OCI-LY7 (cell line): ENCODE measurements at regions not wholly inside any gene's neighbourhood (a gene's known extent, or its start where the extent isn't known, plus 50 kb on each side); places are given as distances from the start of the nearest gene placed in this dataset.

Source experiments
- BruUV-seq: library from RNA; stranded (reverse); fragments of 400-500 nt; replicated peaks from 2 replicates; lab custom pipeline; 2021; lab: Mats Ljungman, UMichigan
- CTCF ChIA-PET: fragments of 300-600 bp; sonication (Branson Sonifier 250); formaldehyde crosslinking; loops from one replicate; lab custom pipeline; 2022; ENCODE audit warnings: antibody characterized with exemption; ENCODE audit not compliant: unreplicated experiment; lab: Charles Lee
- POLR2A ChIA-PET: fragments of 300-600 bp; sonication (Branson Sonifier 250); formaldehyde crosslinking; loops from one replicate; lab custom pipeline; 2022; ENCODE audit warnings: antibody characterized with exemption; lab: Charles Lee
- DNase-seq: peaks from one replicate; pipeline ENCODE4 v3.0.0-alpha.2; 2015; ENCODE audit warnings: low spot score
- H2AFZ ChIP-seq: fragments of 200-600 bp; sonication (generic), shearing (Covaris generic); 2 replicates; pipeline ENCODE4 v1.6.1; 2014; ENCODE audit warnings: mild to moderate bottlenecking, antibody characterized with exemption, low read length, moderate library complexity
- H3K27ac ChIP-seq: fragments of 200-600 bp; sonication (generic); 2 replicates; pipeline ENCODE4 v1.5.1; 2014; ENCODE audit warnings: mixed run types, low read depth, mild to moderate bottlenecking, moderate library complexity, low read length, inconsistent platforms; ENCODE audit not compliant: poor library complexity, severe bottlenecking
- H3K36me3 ChIP-seq: fragments of 200-600 bp; sonication (generic); 2 replicates; pipeline ENCODE4 v1.6.1; 2014; ENCODE audit warnings: mild to moderate bottlenecking, antibody characterized with exemption, low read length, moderate library complexity, mixed read lengths; ENCODE audit not compliant: insufficient read depth
- H3K4me1 ChIP-seq: fragments of 200-600 bp; sonication (generic); 2 replicates; pipeline ENCODE4 v1.5.1; 2014; ENCODE audit warnings: mild to moderate bottlenecking, low read length; ENCODE audit not compliant: insufficient read depth, poor library complexity, severe bottlenecking
- H3K4me2 ChIP-seq: fragments of 200-600 bp; sonication (generic); 2 replicates; pipeline ENCODE4 v1.6.1; 2014; ENCODE audit warnings: mild to moderate bottlenecking, low read length
- H3K4me3 ChIP-seq: fragments of 200-600 bp; sonication (generic); 2 replicates; pipeline ENCODE4 v1.5.1; 2014; ENCODE audit warnings: mild to moderate bottlenecking, low read depth, low read length; ENCODE audit not compliant: poor library complexity, severe bottlenecking
- H3K79me2 ChIP-seq: fragments of 200-600 bp; sonication (generic); 2 replicates; pipeline ENCODE4 v1.6.1; 2016; ENCODE audit warnings: low read depth, mild to moderate bottlenecking, low read length, moderate library complexity, mixed read lengths; ENCODE audit not compliant: insufficient read depth
- H3K9me2 ChIP-seq: fragments of 200-600 bp; sonication (generic); 2 replicates; pipeline ENCODE4 v1.6.1; 2016; ENCODE audit warnings: mild to moderate bottlenecking, low read length, mixed read lengths; ENCODE audit not compliant: insufficient read depth
- H3K9me3 ChIP-seq: fragments of 200-600 bp; sonication (generic); 2 replicates; pipeline ENCODE4 v1.6.1; 2014; ENCODE audit warnings: mild to moderate bottlenecking, mixed run types, low read length, mixed read lengths
- H4K20me1 ChIP-seq: fragments of 200-600 bp; sonication (generic); 2 replicates; pipeline ENCODE4 v1.6.1; 2014; ENCODE audit warnings: mild to moderate bottlenecking, antibody characterized with exemption, low read length, moderate library complexity, mixed read lengths; ENCODE audit not compliant: insufficient read depth
- CTCF ChIP-seq: fragments of 200-600 bp; sonication (generic); conservative IDR thresholded peaks from 2 replicates; pipeline ENCODE4 v1.5.1; 2014; ENCODE audit warnings: mild to moderate bottlenecking, antibody characterized with exemption, low read length, moderate library complexity, mixed read lengths
- EZH2phosphoT487 ChIP-seq: fragments of 200-600 bp; sonication (generic); IDR thresholded peaks from 2 replicates; pipeline ENCODE4 v1.6.1; 2018; ENCODE audit warnings: low read depth, borderline replicate concordance, mild to moderate bottlenecking, mixed run types, antibody characterized with exemption, low read length, moderate library complexity, mixed read lengths
- intact Hi-C: fragments of 100-400 bp; cut with micrococcal nuclease; formaldehyde crosslinking; loops from one replicate; pipeline ENCODE4 v1.10.0; 2022; ENCODE audit not compliant: unreplicated experiment

DNA sequence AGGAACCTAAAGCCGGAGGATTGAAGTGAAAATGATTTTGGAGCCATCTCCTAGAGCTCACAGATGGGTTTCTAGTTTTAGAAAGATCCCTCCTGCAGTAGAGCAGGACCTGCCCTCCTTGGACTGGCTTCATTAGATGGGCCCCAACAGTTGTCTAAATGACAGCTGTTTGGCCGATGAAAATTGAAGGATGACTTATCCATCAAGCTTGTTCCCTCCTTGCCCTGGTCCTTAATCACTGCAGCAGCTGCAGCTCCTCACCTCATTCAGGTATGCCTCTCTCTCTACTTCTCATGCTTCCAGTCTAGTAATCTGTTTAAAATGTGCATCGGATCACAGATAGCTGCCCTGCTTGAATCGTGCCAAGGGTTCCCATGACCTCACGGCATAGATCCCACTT, 677.6 kb downstream of the BCL11A start:
- BruUV-seq = no TSS peak
- Histone ChIP-seq H3K36me3 (no peaks in the 10 kb centered on the region), H3K9me2 (no peaks in the 10 kb centered on the region), H3K4me2 (no peak overlapping the region), H4K20me1 (no peaks in the 10 kb centered on the region), H2AFZ (no peak overlapping the region), H3K27ac (no peak overlapping the region), H3K4me3 (no peak overlapping the region), H3K9me3 (no peaks in the 10 kb centered on the region), H3K4me1 (no peaks in the 10 kb centered on the region), H3K79me2 (no peaks in the 10 kb centered on the region)
- ChIA-PET POLR2A (no interaction called here), CTCF (no interaction called here)
- no peak for DNase-seq
- no peak for TF ChIP-seq CTCF
- no peak for TF ChIP-seq EZH2phosphoT487
- intact Hi-C loops = no loop called here

DNA sequence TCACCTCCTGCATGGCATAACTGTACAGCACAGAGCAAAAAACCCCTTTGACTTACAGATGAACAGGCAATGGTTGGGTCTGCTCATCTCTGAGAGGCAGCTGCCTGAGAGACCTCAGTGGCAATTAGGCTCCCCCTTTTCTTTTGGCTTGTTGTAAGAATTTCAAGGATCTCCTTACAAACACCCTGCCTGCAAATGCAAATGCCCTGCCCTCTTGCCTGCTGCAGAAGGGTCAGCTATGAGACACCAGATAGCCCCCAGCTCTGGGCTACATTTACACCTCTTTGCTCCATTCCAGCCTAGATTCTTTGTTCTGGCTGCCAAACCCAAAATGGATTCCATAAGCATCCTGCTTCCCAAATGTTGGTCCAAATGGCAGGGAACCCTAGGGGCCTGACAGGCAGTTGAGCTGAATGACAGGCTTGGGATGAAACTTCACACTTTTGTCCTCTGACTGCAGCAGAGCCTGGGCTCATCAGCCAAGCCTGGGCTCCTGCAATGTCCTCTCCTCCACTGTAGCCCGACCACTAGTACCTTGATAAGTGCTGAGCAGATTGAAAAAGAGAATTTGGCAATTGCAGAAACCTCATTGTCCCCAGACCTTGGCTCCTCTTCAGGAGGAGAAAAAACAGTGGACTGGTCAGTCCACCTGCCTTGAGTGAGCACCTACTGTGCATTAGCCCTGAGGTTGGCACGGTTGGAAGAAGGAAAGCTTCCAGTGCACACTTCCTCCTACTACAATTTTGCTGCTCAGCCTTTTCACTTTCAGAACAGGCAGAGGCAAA, 678.3 kb downstream of the BCL11A start:
- POLR2A ChIA-PET = no interaction called here
- intact Hi-C loops = no loop called here
- no TSS peak for BruUV-seq

More for the DNA sequence above, 678.3 kb downstream of the BCL11A start:
- Histone ChIP-seq H2AFZ (no peak overlapping the region), H3K4me3 (no peak overlapping the region), H4K20me1 (no peaks in the 10 kb centered on the region), H3K9me2 (no peaks in the 10 kb centered on the region), H3K4me2 (no peak overlapping the region), H3K9me3 (no peaks in the 10 kb centered on the region), H3K4me1 (no peaks in the 10 kb centered on the region), H3K36me3 (no peaks in the 10 kb centered on the region), H3K27ac (no peak overlapping the region), H3K79me2 (no peaks in the 10 kb centered on the region)
- CTCF ChIA-PET = no interaction called here
- TF ChIP-seq CTCF = no peak
- TF ChIP-seq EZH2phosphoT487 = no peak
- DNase-seq = no peak
